Kasumi-1 (cell line): ENCODE measurements at regions not wholly inside any gene's neighbourhood (a gene's known extent, or its start where the extent isn't known, plus 50 kb on each side); places are given as distances from the start of the nearest gene placed in this dataset.
A peak's percentile ranks its signal among the peaks of the same experiment; 100 is the strongest.
"Not testable (repeated sequence)": the region's sequence is repeated elsewhere in the genome, so short reads cannot be mapped to it uniquely, and the experiment has no call there.

Experiments used
- DNase-seq, 2 experiments: peaks; one replicate each; lab custom pipeline; 2025; lab: John Stamatoyannopoulos, UW

DNA sequence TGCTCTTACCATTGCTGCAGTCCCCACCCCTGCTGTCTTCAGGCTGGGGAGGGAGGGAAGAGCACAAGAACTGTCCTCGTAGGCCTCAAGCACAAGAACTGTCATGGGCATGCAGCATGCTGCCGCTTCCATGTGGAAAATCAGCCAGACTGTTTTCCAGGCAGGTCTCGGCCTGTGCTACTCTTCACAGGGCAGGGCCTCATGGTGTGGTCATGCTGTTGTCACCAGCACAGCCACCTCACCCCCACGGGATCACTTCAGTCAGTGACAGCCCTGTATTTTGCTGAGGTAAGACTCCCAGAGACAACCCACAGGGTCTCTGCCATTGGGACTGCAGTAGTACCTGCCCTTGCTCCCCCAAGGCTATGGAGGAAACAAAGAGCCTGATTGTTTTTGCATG lies 205.3 kb downstream of the NAP1L3 start:
- no peak for DNase-seq

DNA sequence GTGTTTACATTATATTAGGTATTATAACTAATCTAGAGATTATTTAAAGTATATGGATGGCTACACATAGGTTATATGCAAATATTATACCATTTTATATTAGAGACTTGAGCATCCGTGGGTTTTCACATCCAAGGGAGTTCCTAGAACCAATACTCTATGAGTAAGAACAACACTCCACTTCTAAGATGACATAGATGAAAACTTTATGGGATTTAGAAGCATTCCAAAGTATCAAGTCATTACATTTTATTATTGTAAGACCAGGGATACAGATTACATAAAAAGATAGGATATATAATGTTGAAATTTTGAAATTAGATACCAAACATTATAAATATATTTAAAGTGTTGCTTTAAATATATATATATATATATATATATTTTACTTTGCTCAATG lies 207.0 kb downstream of the NAP1L3 start:
- DNase-seq, result no peak

DNA sequence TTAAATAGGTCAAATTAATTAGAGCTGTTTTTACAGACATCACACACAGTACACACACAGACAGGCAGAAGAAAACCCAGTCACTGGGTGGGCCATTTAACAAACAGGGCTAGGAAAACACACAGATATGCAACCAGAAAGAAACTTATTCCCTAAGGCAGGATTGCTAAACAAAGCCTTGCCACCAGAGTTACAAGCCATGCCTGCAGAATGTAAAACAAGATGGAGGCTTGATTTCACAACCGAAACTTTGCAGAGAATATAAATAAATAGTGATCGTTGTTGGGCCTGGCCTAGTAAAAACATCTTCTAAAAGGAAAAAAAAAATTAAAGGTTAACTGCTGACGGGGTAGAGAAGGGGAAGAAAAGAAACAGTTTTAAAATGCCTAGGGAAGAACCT lies 212.3 kb downstream of the NAP1L3 start:
- no peak for DNase-seq

DNA sequence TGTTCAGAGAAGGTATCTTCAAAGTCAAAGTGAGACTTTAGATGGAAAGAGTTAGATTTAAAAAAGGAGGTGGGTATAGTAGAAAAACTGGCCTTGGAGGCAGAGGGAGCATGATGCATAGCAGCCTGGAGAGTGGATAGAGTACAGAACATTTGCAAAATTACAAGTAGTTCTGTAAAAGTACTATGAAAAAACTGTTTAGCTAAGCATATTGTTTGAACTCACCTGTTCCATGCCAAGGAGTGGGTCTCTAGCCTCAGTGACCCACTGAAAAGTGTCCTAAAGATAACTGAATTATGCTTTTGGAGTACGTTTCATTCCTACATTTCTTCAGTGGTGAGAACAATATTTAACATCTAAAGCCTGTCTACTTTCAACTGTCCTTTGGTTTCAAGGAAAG lies 218.9 kb downstream of the NAP1L3 start:
- no peak for DNase-seq

GRCh38 chrX:93434721-93435120 lies 238.7 kb downstream of the NAP1L3 start:
- DNase-seq, result not testable (repeated sequence)

DNA sequence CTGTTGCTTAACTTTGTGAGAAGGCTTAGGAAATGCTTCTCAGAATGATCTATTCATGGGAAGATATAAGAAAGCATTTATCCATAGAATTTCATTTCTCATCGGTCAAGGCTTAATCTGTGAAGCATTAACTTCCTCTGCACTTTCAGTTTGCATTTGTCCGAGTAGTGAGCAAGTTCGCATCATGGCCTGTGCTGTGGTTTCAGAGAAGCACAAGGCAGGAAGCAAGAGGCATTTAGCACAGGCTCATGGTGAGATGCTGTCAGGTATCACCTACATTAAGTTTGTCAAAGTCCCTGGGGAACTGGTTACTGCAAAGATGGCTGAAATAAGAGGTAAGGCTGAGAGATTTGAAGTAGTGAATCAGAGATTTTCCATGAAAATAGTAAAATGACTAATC lies 244.9 kb downstream of the NAP1L3 start:
- no peak for DNase-seq

GRCh38 chrX:93422693-93423092 lies 250.7 kb downstream of the NAP1L3 start:
- DNase-seq, result peak; percentile 31 to 41

- DNase-seq, result no peak
Observed at GRCh38 chrX:93420525-93421082, 252.8 kb downstream of the NAP1L3 start.

DNA sequence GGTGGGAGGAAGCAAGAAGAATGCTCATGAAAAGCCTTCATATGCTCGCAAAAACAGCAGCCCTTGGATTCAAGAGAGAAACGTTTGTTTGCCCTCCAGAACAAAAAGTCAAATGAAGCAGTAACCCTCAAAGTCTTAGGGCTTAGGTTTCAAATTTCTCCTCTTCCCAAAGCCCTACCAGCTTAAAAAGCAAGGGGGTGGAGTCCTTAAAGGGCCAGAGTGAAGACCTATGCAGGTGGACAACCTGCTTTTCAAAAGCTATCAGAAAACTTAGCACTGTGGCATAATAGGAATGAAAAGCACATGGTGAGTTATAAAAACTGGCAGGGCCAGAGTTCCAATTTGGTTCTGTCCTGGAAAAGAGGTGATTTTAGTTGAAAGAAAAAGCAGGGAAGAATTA lies 253.3 kb downstream of the NAP1L3 start:
- no peak for DNase-seq

DNA sequence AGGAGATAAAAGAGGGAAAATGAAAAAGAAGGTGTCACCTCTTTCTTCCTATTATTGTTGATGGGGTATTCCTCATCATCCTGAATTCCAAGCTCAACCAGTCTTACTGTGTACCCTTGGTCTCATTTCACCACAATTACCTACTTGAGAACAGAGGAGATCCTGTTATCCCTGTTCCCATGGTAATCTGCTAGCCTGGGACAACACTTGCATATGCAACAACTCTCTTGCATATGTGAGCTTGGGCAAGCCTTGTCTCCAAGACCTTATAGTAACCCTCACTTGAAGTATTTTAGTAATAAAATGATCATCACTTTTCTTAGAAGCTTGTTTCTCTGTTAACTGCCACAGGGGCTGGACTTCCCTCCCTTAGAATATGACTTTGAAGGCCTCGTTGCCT lies 253.7 kb downstream of the NAP1L3 start:
- no peak for DNase-seq

DNA sequence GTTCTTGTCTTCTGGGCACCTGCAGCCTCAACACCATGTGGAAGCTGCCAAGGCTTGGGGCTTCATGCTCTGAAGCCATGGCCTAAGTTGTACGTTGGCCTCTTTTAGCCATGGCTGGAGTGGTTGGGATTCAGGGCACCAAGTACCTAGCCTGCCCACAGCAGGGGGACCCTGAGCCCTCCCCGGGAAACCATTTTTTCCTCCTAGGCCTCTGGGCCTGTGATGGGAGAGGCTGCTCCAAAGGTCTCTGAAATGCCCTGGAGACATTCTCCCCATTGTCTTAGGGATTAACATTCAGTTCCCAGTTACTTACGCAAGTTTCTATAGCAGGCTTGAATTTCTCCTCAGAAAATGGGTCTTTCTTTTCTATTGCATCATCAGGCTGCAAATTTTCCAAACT lies 269.3 kb downstream of the NAP1L3 start:
- no peak for DNase-seq

DNA sequence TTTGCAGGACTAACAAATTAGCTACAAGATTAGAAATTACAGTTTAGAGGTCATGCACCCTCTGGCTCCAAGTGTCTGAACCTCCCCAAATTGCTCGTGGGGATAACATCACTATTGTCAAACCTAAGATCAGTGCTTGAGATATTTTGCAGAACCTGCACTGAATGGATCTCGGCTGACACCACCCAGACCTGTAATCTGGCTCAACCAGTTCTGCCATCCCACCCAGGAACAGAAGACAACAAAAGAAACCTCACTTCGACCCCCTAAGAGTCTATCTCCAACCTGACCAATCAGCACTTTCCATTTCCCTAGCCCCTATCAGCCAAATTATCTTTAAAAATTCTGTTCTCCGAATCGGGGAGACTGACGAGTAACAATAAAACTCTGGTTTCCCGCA lies 318.7 kb downstream of the NAP1L3 start:
- DNase-seq, result no peak

GRCh38 chrX:93346309-93346708 lies 327.1 kb downstream of the NAP1L3 start:
- no peak for DNase-seq

DNA sequence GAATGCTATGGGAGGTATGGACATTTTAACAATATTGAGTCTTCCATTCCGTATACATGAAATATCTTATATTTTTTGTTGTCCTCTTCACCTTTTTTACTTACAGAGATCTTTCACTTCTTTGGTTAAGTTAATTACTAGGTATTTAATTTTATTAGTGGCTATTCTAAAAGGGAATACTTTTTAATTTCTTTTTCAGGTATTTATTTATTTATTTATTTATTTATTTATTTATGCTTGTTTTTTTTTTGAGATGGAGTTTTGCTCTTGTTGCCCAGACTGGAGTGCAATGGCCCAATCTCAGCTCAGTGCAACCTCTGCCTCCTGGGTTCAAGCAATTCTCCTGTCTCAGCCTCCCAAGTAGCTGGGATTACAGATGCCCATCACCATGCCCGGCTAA lies 329.1 kb downstream of the NAP1L3 start:
- DNase-seq, result not testable (repeated sequence)

DNA sequence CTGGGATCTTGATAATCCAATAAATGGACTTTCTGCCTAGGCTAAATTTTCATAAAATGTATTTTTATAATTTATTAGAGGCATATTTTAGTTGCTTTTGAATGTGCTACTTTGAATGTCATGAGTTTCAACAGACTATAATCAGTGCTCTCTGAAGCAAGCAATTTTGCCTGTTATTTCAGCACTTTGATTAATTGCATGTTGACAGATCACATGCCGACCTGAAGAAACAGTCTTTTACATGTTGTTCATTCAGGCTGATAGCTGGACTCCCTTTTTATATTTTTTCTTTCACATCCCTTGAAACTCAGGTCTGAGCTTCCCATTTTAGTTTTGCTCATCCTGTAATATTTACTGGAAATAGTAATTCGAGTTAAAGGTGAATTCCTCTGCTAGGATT lies 341.0 kb downstream of the NAP1L3 start:
- DNase-seq, result no peak

DNA sequence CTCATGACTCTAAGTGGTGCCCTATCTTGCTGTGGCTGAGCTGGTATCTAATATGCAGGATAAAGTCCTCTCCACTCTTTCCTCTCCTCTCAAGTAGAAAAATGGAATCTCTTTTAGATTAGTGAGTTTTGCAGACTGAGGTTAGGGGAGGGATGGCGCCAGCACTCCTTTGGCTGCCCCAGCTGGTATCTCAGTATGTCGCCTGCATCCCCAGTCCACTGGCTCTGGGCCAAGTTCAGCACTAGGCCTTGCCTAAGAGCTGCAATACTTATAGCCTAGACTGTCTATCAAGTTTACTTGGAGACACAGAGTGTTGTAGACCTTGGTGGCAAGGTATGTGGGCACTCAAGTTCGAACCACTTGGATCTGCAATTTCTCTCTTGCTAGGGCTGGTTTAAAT lies 351.3 kb downstream of the NAP1L3 start:
- no peak for DNase-seq

DNA sequence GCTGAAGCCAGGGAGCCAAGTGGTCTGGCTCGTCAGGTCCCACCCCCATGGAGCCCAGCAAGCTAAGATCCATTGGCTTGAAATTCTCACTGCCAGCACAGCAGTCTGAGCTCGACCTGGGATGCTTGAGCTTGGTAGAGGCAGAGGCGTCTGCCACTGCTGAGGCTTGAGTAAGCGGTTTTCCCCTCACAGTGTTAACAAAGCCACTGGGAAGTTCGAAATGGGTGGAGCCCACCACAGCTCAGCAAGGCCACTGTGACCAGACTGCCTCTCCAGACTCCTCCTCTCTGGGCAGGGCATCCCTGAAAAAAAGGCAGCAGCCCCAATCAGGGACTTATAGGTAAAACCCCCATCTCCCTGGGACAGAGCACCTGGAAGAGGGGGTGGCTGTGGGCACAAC lies 353.8 kb downstream of the NAP1L3 start:
- DNase-seq, result no peak
